ENCODE measurements at regions not wholly inside any gene's neighbourhood (a gene's known extent, or its start where the extent isn't known, plus 50 kb on each side); places are given as distances from the start of the nearest gene placed in this dataset.

DNA sequence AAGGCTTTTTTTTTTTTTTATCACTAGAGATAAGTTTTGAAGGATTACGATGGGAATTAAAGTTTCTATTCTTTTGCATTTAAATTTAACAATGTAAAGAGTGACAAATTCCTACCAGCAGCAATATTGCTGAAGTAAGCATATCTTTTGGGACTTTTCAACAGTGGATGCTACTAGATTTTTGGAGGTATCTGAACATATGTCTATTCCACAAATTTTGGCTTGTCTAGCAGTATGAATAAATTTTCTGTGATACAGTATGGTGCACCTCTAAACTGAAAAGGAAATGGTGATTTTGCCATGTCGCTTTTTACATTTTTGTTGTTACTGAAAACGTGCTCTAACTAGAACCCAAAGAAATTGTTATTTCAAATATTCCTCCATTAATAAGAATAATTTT is 368.3 kb upstream of the MANEA start:
- H2BK5ac ChIP-seq (ENCODE audit: insufficient read length, low read length) = no peak overlapping the region
- H3K14ac ChIP-seq (ENCODE audit: insufficient read depth, low read length) = no peak overlapping the region
- no peaks in the 10 kb centered on the region for H3K36me3 Mint-ChIP-seq (ENCODE audit: insufficient read depth in 1 of 3, low read depth in 3 of 3)
- no peak overlapping the region for H3K27ac ChIP-seq (ENCODE audit: insufficient read length, low read depth, low read length)
- H3K9ac ChIP-seq (ENCODE audit: extremely low read depth, insufficient read length, low read length) = no peak overlapping the region
- no peak overlapping the region for H4K5ac ChIP-seq (ENCODE audit: insufficient read length, low read depth, low read length)
- H4K91ac ChIP-seq (ENCODE audit: insufficient read length, low read depth, low read length) = no peak overlapping the region
- H3K23ac ChIP-seq (ENCODE audit: insufficient read length, low read depth, low read length) = no peak overlapping the region
- TF ChIP-seq, protein P1, sequence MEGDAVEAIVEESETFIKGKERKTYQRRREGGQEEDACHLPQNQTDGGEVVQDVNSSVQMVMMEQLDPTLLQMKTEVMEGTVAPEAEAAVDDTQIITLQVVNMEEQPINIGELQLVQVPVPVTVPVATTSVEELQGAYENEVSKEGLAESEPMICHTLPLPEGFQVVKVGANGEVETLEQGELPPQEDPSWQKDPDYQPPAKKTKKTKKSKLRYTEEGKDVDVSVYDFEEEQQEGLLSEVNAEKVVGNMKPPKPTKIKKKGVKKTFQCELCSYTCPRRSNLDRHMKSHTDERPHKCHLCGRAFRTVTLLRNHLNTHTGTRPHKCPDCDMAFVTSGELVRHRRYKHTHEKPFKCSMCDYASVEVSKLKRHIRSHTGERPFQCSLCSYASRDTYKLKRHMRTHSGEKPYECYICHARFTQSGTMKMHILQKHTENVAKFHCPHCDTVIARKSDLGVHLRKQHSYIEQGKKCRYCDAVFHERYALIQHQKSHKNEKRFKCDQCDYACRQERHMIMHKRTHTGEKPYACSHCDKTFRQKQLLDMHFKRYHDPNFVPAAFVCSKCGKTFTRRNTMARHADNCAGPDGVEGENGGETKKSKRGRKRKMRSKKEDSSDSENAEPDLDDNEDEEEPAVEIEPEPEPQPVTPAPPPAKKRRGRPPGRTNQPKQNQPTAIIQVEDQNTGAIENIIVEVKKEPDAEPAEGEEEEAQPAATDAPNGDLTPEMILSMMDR (conservative IDR thresholded peaks at IDR 0.05) = no peak
- H3K4me1 ChIP-seq (ENCODE audit: insufficient read depth, low read length) = no peaks in the 10 kb centered on the region
- no peaks in the 10 kb centered on the region for H3K79me1 ChIP-seq (ENCODE audit: insufficient read depth, low read depth, low read length, poor library complexity, severe bottlenecking)
- no CpG with 5 or more reads among the region's 3 CpGs for WGBS (ENCODE audit: extremely low coverage, insufficient read length, low lambda C conversion rate)
- no peak overlapping the region for H3K4me2 ChIP-seq (ENCODE audit: insufficient read depth, insufficient read length, low read length)
- H3K27me3 Mint-ChIP-seq (ENCODE audit: low read depth) = no peaks in the 10 kb centered on the region
- no peak overlapping the region for H2BK120ac ChIP-seq (ENCODE audit: low read depth, low read length, poor library complexity, severe bottlenecking)
- no peak overlapping the region for H3K18ac ChIP-seq (ENCODE audit: insufficient read length, low read depth, low read length)
- no peaks in the 10 kb centered on the region for H4K20me1 ChIP-seq (ENCODE audit: control insufficient read depth, insufficient read depth, insufficient read length)
- no peak overlapping the region for H3K4ac ChIP-seq (ENCODE audit: low read depth, low read length)
- no peak for DNase-seq
- H3K27ac Mint-ChIP-seq = no peak overlapping the region
- no peaks in the 10 kb centered on the region for H3K9me3 ChIP-seq (ENCODE audit: control insufficient read depth, low read depth, low read length)
- no peaks in the 10 kb centered on the region for H3K9me3 Mint-ChIP-seq
- H3K23me2 ChIP-seq (ENCODE audit: insufficient read length, low read depth, low read length, poor library complexity, severe bottlenecking) = no peaks in the 10 kb centered on the region
- no peak overlapping the region for H2AFZ ChIP-seq (ENCODE audit: low read length)
- no peaks in the 10 kb centered on the region for H3K27me3 ChIP-seq (ENCODE audit: insufficient read depth, low read length)
- no peak overlapping the region for H2AK5ac ChIP-seq (ENCODE audit: insufficient read length, low read length)
- H4K8ac ChIP-seq (replicated peaks; ENCODE audit: insufficient read length, low read depth, low read length) = no peak overlapping the region
- no peak overlapping the region for H2BK20ac ChIP-seq (ENCODE audit: low read depth, low read length, poor library complexity, severe bottlenecking)
- no peak overlapping the region for H2BK15ac ChIP-seq (ENCODE audit: low read depth, low read length)
- no peaks in the 10 kb centered on the region for H3K4me1 Mint-ChIP-seq
- no peak overlapping the region for H2BK12ac ChIP-seq (ENCODE audit: insufficient read length, low read depth, low read length)
- H3K56ac ChIP-seq (ENCODE audit: insufficient read length, low read depth, low read length) = no peak overlapping the region
- H3K4me3 Mint-ChIP-seq = no peak overlapping the region
- no peak overlapping the region for H3T11ph ChIP-seq (ENCODE audit: low read length)
- H3K79me2 ChIP-seq (ENCODE audit: insufficient read depth, low read length) = no peaks in the 10 kb centered on the region

Measured in H9 (cell line).